ENCODE measurements at regions not wholly inside any gene's neighbourhood (a gene's known extent, or its start where the extent isn't known, plus 50 kb on each side); places are given as distances from the start of the nearest gene placed in this dataset.

GRCh38 chr14:101082036-101082435, 178.5 kb upstream of the RTL1 start:
- Histone ChIP-seq H3K4me3 (ENCODE audit: low read depth, low read length) (no peak overlapping the region), H3K27me3 (replicated peaks) (no peaks in the 10 kb centered on the region), H3K27ac (no peak overlapping the region), H3K36me3 (replicated peaks) (no peaks in the 10 kb centered on the region)
- TF ChIP-seq CTCF (IDR thresholded peaks at IDR 0.05; ENCODE audit: low read depth, low read length, missing control alignments) = no peak
- no peak for DNase-seq
- in situ Hi-C loops (cut with HindIII; ENCODE audit: low pct_ligation_motif_present, low sequenced_read_pairs) = no loop called here

- no peaks in the 10 kb centered on the region for H3K36me3 ChIP-seq (replicated peaks)
- H3K27ac ChIP-seq = no peak overlapping the region
- H3K4me3 ChIP-seq (ENCODE audit: low read depth, low read length) = no peak overlapping the region
- no peaks in the 10 kb centered on the region for H3K27me3 ChIP-seq (replicated peaks)
- TF ChIP-seq CTCF (IDR thresholded peaks at IDR 0.05; ENCODE audit: low read depth, low read length, missing control alignments) = no peak
- in situ Hi-C loops (cut with HindIII; ENCODE audit: low pct_ligation_motif_present, low sequenced_read_pairs) = no loop called here
- no peak for DNase-seq
Measured at GRCh38 chr14:101082436-101083384, 179.2 kb upstream of the RTL1 start.

DNA sequence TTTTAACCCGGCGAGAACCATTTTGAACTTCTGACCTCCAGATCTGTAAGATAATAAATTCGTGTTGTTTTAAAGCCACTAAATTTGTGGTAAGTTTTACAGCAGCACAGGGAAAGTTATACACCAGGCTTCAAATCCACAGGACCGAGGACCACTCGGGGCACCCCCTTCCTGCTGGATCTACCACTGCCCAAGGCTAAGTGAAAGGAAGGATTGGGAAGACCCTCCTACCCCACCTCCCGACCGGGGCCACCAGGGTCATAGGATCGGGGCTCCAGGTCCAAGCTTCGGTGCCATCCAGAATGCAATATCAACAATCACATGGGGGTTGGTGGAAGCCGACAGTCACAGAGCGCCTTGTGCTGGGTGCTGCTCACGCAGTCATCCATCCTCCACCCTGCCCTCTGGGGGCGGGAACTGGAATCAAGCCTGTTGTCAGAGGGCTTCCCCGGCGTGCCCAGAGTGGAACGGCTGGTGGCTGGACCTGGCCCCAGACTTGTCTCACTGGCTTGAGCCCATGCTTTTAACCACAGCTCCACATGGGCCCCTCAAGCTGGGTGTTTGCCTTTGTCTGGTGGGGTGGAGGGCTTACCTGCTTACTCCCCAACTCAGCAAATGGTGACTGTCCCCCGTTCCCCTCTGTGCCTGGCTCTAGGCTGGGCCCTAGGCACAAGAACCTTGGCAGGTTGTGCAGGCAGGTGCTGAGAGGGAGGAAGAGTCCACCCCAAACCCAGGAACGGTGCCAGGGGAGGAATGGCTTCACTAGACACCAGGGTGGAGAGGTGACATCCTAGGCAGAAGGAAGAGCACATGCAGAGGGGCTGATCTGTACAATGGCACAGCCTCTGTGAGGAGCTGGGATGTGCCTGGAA, 180.3 kb upstream of the RTL1 start:
- Histone ChIP-seq H3K27me3 (replicated peaks) (no peaks in the 10 kb centered on the region), H3K27ac (no peak overlapping the region), H3K4me3 (ENCODE audit: low read depth, low read length) (no peak overlapping the region), H3K36me3 (replicated peaks) (no peaks in the 10 kb centered on the region)
- peak; percentile 62 for TF ChIP-seq CTCF (IDR thresholded peaks at IDR 0.05; ENCODE audit: low read depth, low read length, missing control alignments)
- in situ Hi-C loops (cut with HindIII; ENCODE audit: low pct_ligation_motif_present, low sequenced_read_pairs) = no loop called here
- no peak for DNase-seq

GRCh38 chr14:101084436-101084826, 180.9 kb upstream of the RTL1 start:
- Histone ChIP-seq H3K27ac (no peak overlapping the region), H3K4me3 (ENCODE audit: low read depth, low read length) (no peak overlapping the region), H3K36me3 (replicated peaks) (no peaks in the 10 kb centered on the region), H3K27me3 (replicated peaks) (no peaks in the 10 kb centered on the region)
- no peak for DNase-seq
- in situ Hi-C loops (cut with HindIII; ENCODE audit: low pct_ligation_motif_present, low sequenced_read_pairs) = no loop called here
- no peak for TF ChIP-seq CTCF (IDR thresholded peaks at IDR 0.05; ENCODE audit: low read depth, low read length, missing control alignments)

- Histone ChIP-seq H3K4me3 (ENCODE audit: low read depth, low read length) (no peak overlapping the region), H3K27ac (no peak overlapping the region), H3K36me3 (replicated peaks) (no peaks in the 10 kb centered on the region), H3K27me3 (replicated peaks) (no peaks in the 10 kb centered on the region)
- no peak for TF ChIP-seq CTCF (IDR thresholded peaks at IDR 0.05; ENCODE audit: low read depth, low read length, missing control alignments)
- no peak for DNase-seq
- in situ Hi-C loops (cut with HindIII; ENCODE audit: low pct_ligation_motif_present, low sequenced_read_pairs) = no loop called here
Measured at GRCh38 chr14:101086926-101087325, 183.4 kb upstream of the RTL1 start.

All from brain microvascular endothelial cell (primary cell).